Prostate gland (tissue), 2 donors: ENCODE measurements at regions not wholly inside any gene's neighbourhood (a gene's known extent, or its start where the extent isn't known, plus 50 kb on each side); places are given as distances from the start of the nearest gene placed in this dataset.
A peak's percentile ranks its signal among the peaks of the same experiment; 100 is the strongest.

Source experiments
- DNase-seq: peaks from one replicate; pipeline ENCODE4 v3.0.0-alpha.2; 2019; ENCODE audit warnings: low spot score
- H3K27ac ChIP-seq, 2 donors: fragments of 200-600 bp; sonication (generic); 2 replicates each; pipeline ENCODE4 v1.5.1; 2017 to 2019
- H3K27me3 ChIP-seq: fragments of 200-600 bp; sonication (generic); replicated peaks from 2 replicates; pipeline ENCODE4 v1.5.1; 2019; ENCODE audit not compliant: insufficient read depth
- H3K36me3 ChIP-seq, 2 donors: fragments of 200-600 bp; sonication (generic); 1 replicate in 1 of 2; 2 replicates in 1 of 2; pipeline versions ENCODE4 v1.5.1 to v1.8.1; 2017 to 2019
- H3K4me1 ChIP-seq: fragments of 200-600 bp; sonication (generic); replicated peaks from 2 replicates; pipeline ENCODE4 v1.5.1; 2019
- H3K4me3 ChIP-seq, 2 donors: fragments of 200-600 bp; sonication (generic); 2 replicates each; pipeline ENCODE4 v1.5.1; 2017 to 2019
- H3K9me3 ChIP-seq: fragments of 200-600 bp; sonication (generic); 2 replicates; pipeline ENCODE4 v1.5.1; 2017
- POLR2A ChIP-seq: fragments of 450-650 bp; IDR thresholded peaks from one replicate; pipeline ENCODE4 v1.6.1; 2016; ENCODE audit warnings: antibody characterized with exemption, mild to moderate bottlenecking
- POLR2AphosphoS5 ChIP-seq: sonication (generic); formaldehyde crosslinking; IDR thresholded peaks from one replicate; pipeline ENCODE4 v1.6.1; 2017; ENCODE audit warnings: antibody characterized with exemption
- WGBS: methylation state at CpG from one replicate; pipeline ENCODE4 v1.1.5; 2018; 5-methylcytosine and 5-hydroxymethylcytosine counted together
- intact Hi-C: fragments of 100-400 bp; cut with DNase I; formaldehyde crosslinking; loops from one replicate; pipeline ENCODE4 v1.14.2; 2022
- TF ChIP-seq, protein P1 (sequence below), 4 experiments: fragments of 200-600 bp in 2 of 4; fragments of 450-650 bp in 2 of 4; sonication (generic) in 2 of 4; IDR thresholded peaks; 1 replicate in 3 of 4; 2 replicates in 1 of 4; pipeline ENCODE4 v1.5.1; 2016 to 2019; ENCODE audit warnings: antibody characterized with exemption in 4 of 4, mild to moderate bottlenecking in 2 of 4, moderate library complexity in 2 of 4

DNA sequence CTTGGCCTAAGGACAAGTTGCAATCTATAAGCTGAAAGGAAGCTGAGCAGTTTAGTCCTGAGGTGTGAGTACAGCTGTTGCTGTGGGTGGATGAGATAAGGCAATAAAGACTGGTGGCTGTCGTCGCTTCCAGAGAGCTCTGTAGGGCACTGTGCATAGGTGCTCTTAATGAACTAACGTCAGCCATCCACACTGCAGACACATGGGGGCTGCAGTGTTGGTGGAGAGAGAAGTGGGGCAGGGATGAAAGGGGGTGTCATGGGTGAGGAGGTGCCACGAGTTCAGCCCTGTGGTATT is 139.9 kb upstream of the IRX3 start:
- H3K27ac ChIP-seq = peak overlapping the region; percentile 63 to 71
- DNase-seq = no peak
- intact Hi-C loops = no loop called here
- H3K27me3 ChIP-seq = no peaks in the 10 kb centered on the region
- no peaks in the 10 kb centered on the region for H3K9me3 ChIP-seq
- TF ChIP-seq POLR2AphosphoS5 (no peak), POLR2A (no peak)
- TF ChIP-seq, protein P1, sequence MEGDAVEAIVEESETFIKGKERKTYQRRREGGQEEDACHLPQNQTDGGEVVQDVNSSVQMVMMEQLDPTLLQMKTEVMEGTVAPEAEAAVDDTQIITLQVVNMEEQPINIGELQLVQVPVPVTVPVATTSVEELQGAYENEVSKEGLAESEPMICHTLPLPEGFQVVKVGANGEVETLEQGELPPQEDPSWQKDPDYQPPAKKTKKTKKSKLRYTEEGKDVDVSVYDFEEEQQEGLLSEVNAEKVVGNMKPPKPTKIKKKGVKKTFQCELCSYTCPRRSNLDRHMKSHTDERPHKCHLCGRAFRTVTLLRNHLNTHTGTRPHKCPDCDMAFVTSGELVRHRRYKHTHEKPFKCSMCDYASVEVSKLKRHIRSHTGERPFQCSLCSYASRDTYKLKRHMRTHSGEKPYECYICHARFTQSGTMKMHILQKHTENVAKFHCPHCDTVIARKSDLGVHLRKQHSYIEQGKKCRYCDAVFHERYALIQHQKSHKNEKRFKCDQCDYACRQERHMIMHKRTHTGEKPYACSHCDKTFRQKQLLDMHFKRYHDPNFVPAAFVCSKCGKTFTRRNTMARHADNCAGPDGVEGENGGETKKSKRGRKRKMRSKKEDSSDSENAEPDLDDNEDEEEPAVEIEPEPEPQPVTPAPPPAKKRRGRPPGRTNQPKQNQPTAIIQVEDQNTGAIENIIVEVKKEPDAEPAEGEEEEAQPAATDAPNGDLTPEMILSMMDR (IDR thresholded peaks at IDR 0.05) = no peak
- peaks cover 23% of the 10 kb centered on the region for H3K4me1 ChIP-seq
- 71% methylated on average over 4 of the region's 4 CpGs for WGBS
- H3K4me3 ChIP-seq = no peak overlapping the region
- H3K36me3 ChIP-seq = no peaks in the 10 kb centered on the region

DNA sequence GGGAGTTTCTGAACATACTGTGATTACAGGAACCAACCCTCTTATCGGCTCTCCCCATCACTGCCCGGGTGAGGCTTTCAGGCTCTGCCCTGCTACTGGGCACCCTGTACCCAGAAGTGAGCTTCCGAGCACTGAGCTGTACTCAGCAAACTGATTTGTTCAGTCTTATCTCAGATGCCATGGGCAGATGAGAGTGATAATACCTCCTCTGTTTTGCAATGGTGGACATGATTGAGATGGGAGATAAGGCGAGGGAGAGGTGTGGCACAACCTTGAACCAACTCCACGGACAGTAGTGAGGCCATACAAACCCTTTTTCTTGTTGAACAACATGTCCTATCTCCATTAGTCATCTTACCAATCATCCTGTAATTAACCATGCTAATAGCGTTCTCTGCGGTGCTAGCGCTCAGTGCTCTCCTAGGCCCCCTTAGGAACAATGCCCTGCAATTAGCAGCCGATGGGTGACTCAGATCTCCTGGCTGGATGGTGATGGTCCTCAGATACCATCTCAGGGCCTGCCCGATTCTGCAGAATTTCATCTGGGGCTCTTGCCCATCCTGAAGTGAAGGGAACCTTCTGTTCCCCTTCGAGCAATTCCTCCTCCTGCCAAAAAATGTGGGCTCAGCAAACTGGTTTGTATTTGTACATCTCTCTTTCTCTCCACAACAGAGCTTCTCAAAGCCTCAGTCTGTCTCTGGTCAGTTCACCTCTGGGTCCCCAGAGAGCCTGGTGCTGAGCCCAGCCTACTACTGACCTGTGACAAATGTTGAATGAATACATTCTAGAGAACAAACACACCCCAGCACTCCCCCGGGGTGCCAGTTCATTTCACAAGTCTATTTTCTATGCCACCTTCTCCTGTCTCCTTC is 139.3 kb upstream of the IRX3 start:
- peak; percentile 40 for TF ChIP-seq POLR2AphosphoS5
- no peak for TF ChIP-seq POLR2A
- peak; percentile 76 for DNase-seq

DNA sequence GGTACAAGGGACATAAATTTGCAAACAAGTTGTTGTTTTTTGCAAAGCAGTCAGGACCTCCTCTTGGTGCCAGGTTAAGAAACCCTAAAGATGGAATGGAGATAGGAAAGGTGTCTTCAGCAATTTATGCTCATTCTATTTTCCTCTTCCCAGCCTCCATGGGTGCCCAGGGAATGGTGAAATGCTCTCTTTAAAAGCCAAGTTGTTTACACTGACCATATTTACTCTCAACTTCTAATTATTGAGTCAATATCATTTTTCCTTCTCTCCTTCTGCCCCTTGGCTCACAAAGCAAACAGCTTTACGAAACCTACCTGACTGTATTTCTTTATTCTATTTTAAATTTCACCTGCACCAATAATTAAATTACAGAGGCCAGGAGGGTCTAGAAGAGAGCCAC is 138.5 kb upstream of the IRX3 start:
- no peak for DNase-seq
- H3K27me3 ChIP-seq = no peaks in the 10 kb centered on the region
- TF ChIP-seq POLR2AphosphoS5 = no peak
- TF ChIP-seq, protein P1 (IDR thresholded peaks at IDR 0.05) = no peak
- no peak for TF ChIP-seq POLR2A
- intact Hi-C loops = no loop called here
- no peak overlapping the region for H3K4me3 ChIP-seq
- no peaks in the 10 kb centered on the region for H3K9me3 ChIP-seq
- no peaks in the 10 kb centered on the region for H3K36me3 ChIP-seq
- peak overlapping the region; percentile 63 to 71 for H3K27ac ChIP-seq
- 60% methylated on average over 1 of the region's 1 CpG for WGBS
- peaks cover 23% of the 10 kb centered on the region for H3K4me1 ChIP-seq

More for the DNA sequence above, 139.3 kb upstream of the IRX3 start:
- no peaks in the 10 kb centered on the region for H3K36me3 ChIP-seq
- peaks cover 23% of the 10 kb centered on the region for H3K4me1 ChIP-seq
- peak overlapping the region; percentile 63 to 71 for H3K27ac ChIP-seq
- no peaks in the 10 kb centered on the region for H3K9me3 ChIP-seq
- no peaks in the 10 kb centered on the region for H3K27me3 ChIP-seq
- intact Hi-C loops = no loop called here
- WGBS = 33% methylated on average over 12 of the region's 12 CpGs
- no peak overlapping the region for H3K4me3 ChIP-seq

DNA sequence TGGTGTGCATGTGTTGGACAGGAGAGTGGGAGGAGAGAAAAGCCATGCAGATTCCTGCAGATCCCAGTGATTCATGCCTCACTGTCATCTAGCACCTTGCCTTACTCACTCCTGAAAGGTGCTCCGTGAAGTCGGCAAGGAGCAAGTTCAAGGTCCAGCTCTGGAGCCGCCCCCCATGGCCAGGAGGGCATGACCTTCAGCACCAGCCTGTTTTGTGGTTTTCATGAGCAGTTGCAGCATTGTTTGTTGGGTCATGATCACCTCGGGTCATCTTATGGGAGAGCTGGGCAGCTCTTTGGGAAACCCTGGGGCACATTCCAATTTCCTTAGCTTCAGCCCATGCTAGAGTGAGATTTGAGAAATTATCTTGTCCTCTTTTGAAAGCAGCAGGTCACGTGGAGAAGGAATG is 137.5 kb upstream of the IRX3 start:
- TF ChIP-seq POLR2A (no peak), POLR2AphosphoS5 (no peak)
- TF ChIP-seq, protein P1 (IDR thresholded peaks at IDR 0.05) = no peak
- H3K4me3 ChIP-seq = no peak overlapping the region
- no peak for DNase-seq
- no peak overlapping the region for H3K27ac ChIP-seq
- intact Hi-C loops = no loop called here
- H3K36me3 ChIP-seq = no peaks in the 10 kb centered on the region
- peaks cover 23% of the 10 kb centered on the region for H3K4me1 ChIP-seq
- H3K27me3 ChIP-seq = no peaks in the 10 kb centered on the region
- 95% methylated on average over 5 of the region's 5 CpGs for WGBS
- no peaks in the 10 kb centered on the region for H3K9me3 ChIP-seq

DNA sequence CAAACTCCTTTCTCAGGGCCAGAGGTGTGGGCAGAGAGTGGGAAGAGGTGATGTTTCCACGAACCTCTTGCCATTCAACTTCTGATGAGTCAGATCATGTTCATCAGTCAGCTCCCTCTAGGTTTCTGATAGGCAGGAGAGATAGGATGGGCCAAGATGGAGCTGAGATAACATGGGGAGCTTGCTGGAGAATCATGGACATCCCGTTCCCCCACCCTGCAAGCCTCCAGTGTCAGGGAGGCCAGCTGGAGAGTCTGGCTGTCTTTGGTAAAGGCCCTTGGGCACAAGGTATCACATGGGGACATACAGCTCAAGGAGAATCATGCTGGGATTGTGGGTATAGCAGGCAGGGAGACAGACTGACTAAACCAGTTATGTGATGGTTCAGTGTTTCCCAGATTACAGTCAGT is 136.0 kb upstream of the IRX3 start:
- Histone ChIP-seq H3K9me3 (no peaks in the 10 kb centered on the region), H3K4me1 (peaks cover 23% of the 10 kb centered on the region), H3K36me3 (no peaks in the 10 kb centered on the region), H3K27ac (peak overlapping the region; percentile 35 to 56), H3K27me3 (no peaks in the 10 kb centered on the region), H3K4me3 (no peak overlapping the region)
- TF ChIP-seq, protein P1 (IDR thresholded peaks at IDR 0.05) = no peak
- TF ChIP-seq POLR2A = no peak
- TF ChIP-seq POLR2AphosphoS5 = peak; percentile 31
- peak; percentile 39 for DNase-seq
- intact Hi-C loops = no loop called here
- WGBS = 43% methylated on average over 2 of the region's 2 CpGs
